Glutamatergic neuron (in vitro differentiated cells): ENCODE measurements at regions not wholly inside any gene's neighbourhood (a gene's known extent, or its start where the extent isn't known, plus 50 kb on each side); places are given as distances from the start of the nearest gene placed in this dataset.

ENCODE experiments used
- DNase-seq: peaks from one replicate; pipeline ENCODE4 v3.0.0; 2022
- H3K27ac Mint-ChIP-seq: one replicate; pipeline ENCODE4 v1.8.0; 2020; ENCODE audit warnings: mild to moderate bottlenecking, mixed read lengths, inconsistent platforms; ENCODE audit not compliant: unreplicated experiment
- H3K27me3 Mint-ChIP-seq: one replicate; pipeline ENCODE4 v1.8.0; 2020; ENCODE audit warnings: mild to moderate bottlenecking, moderate library complexity, mixed read lengths, inconsistent platforms; ENCODE audit not compliant: unreplicated experiment
- H3K36me3 Mint-ChIP-seq: one replicate; pipeline ENCODE4 v1.8.0; 2020; ENCODE audit warnings: mild to moderate bottlenecking, mixed read lengths, inconsistent platforms; ENCODE audit not compliant: unreplicated experiment
- H3K4me1 Mint-ChIP-seq: one replicate; pipeline ENCODE4 v1.8.0; 2020; ENCODE audit warnings: mild to moderate bottlenecking, low read depth, mixed read lengths, inconsistent platforms; ENCODE audit not compliant: unreplicated experiment
- H3K4me3 Mint-ChIP-seq: one replicate; pipeline ENCODE4 v1.8.0; 2020; ENCODE audit warnings: mild to moderate bottlenecking, mixed read lengths, inconsistent platforms; ENCODE audit not compliant: unreplicated experiment
- H3K9me3 Mint-ChIP-seq: one replicate; pipeline ENCODE4 v1.8.0; 2020; ENCODE audit warnings: mild to moderate bottlenecking, moderate library complexity, mixed read lengths, inconsistent platforms; ENCODE audit not compliant: unreplicated experiment
- TF ChIP-seq, protein P1 (sequence below): fragments of 200-600 bp; sonication (generic); IDR thresholded peaks from one replicate; pipeline ENCODE4 v1.5.0; 2021; ENCODE audit not compliant: partially characterized antibody, unreplicated experiment

DNA sequence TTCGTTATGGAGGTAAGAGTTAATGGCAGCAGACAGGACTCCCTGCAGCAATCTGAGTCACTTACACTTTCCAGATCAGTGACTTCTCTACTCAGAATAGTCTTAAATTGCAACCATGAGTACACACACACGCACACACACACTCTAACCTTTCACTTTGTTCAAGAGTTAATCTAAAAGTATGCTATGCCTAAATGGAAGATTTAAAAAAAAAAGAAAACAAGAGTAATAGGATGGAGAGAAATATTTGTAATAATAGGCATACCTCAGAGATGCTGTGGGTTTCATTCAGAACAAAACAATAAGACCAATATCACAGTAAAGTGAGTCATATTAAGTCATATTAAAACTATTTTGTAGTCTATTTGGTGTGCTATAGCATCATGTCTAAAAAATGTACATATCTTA lies 969.1 kb upstream of the PCDH10 start:
- H3K27me3 Mint-ChIP-seq, result no peaks in the 10 kb centered on the region
- no peak overlapping the region for H3K27ac Mint-ChIP-seq
- H3K36me3 Mint-ChIP-seq, result no peaks in the 10 kb centered on the region
- H3K4me1 Mint-ChIP-seq, result no peaks in the 10 kb centered on the region
- H3K4me3 Mint-ChIP-seq, result no peak overlapping the region
- TF ChIP-seq, protein P1, sequence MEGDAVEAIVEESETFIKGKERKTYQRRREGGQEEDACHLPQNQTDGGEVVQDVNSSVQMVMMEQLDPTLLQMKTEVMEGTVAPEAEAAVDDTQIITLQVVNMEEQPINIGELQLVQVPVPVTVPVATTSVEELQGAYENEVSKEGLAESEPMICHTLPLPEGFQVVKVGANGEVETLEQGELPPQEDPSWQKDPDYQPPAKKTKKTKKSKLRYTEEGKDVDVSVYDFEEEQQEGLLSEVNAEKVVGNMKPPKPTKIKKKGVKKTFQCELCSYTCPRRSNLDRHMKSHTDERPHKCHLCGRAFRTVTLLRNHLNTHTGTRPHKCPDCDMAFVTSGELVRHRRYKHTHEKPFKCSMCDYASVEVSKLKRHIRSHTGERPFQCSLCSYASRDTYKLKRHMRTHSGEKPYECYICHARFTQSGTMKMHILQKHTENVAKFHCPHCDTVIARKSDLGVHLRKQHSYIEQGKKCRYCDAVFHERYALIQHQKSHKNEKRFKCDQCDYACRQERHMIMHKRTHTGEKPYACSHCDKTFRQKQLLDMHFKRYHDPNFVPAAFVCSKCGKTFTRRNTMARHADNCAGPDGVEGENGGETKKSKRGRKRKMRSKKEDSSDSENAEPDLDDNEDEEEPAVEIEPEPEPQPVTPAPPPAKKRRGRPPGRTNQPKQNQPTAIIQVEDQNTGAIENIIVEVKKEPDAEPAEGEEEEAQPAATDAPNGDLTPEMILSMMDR, result no peak
- no peaks in the 10 kb centered on the region for H3K9me3 Mint-ChIP-seq
- no peak for DNase-seq

DNA sequence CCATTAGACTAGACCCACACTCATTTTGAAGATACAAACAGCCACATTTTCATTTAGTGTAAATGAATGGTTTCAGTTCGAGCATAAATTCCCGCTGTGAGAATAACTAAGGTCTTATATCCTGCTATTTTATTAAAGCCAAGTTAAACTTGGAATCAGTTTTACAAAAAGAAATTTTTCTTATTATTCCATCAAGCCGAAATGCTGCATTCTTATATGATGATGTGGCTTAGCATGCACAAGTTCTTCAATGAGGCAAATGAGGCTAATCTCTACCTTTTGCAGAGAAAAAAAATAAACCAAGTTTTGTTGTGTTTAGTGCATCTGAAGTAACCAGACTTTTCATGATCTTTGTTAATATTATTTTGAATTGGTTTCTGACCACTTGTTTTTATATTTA lies 953.9 kb upstream of the PCDH10 start:
- no peak for DNase-seq
- no peaks in the 10 kb centered on the region for H3K4me1 Mint-ChIP-seq
- TF ChIP-seq, protein P1, result no peak
- H3K27ac Mint-ChIP-seq, result no peak overlapping the region
- no peak overlapping the region for H3K4me3 Mint-ChIP-seq
- H3K9me3 Mint-ChIP-seq, result peaks cover 2% of the 10 kb centered on the region
- no peaks in the 10 kb centered on the region for H3K27me3 Mint-ChIP-seq
- no peaks in the 10 kb centered on the region for H3K36me3 Mint-ChIP-seq

DNA sequence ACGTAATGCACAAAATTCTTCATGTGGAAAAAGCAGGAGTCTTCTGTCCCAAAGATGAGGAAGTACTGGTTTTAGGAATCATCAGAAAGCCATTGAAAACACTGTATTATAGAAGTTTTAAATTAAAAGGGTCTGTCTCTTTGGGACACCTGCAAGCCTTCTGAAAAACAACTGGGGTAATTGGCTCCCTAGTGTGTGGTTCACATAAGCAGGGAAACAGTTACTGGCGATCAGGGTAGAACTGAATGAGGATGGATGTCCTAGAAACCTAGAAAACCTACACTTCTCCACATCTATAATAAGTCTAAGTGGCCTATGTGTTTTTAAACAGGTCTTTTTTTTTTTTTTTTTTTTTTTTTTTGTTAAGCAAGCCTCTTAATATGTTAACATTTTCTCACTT lies 945.5 kb upstream of the PCDH10 start:
- Mint-ChIP-seq H3K9me3 (no peaks in the 10 kb centered on the region), H3K27ac (no peak overlapping the region), H3K27me3 (no peaks in the 10 kb centered on the region), H3K4me3 (no peak overlapping the region), H3K36me3 (no peaks in the 10 kb centered on the region), H3K4me1 (peaks cover 11% of the 10 kb centered on the region)
- TF ChIP-seq, protein P1, result no peak
- DNase-seq, result no peak

DNA sequence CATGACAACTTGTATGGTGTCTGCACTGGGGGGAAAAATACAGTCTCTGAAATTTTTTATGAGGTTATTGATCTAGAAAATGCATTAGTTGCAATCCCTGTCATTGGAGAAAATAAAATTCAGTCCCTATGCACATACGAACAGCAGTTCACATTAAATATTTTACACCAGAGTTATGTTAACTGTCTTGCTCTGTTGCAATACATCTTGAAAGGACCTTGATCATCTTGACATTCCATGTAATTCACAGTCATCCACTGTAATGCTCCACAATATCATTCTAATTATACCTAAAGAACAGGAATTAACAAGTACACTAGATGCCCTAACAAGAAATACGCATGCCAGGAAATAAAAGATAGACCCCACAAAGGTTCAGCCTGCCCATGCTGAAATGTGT lies 934.6 kb upstream of the PCDH10 start:
- TF ChIP-seq, protein P1, result no peak
- DNase-seq, result no peak
- Mint-ChIP-seq H3K9me3 (no peaks in the 10 kb centered on the region), H3K27ac (no peak overlapping the region), H3K4me1 (no peaks in the 10 kb centered on the region), H3K36me3 (no peaks in the 10 kb centered on the region), H3K27me3 (no peaks in the 10 kb centered on the region), H3K4me3 (no peak overlapping the region)

DNA sequence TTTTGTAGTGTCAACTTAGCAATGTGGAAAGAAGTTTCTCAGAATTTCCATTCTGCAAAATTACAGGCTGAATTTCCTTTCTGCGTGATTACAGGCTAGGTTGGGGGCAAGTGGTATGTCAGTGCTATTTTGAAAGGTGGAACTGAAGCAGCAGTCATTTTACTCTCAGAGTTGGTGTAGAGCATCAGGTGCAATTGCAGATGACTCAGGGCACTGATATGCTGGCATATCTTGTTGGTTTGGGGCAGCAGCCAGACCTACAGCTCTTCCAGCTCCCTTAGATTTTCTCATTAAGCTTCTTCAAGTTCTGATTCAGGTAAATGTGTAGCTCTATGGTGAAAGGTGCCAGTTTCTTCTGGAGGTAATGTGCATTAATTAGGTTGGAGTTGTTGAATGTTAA lies 930.7 kb upstream of the PCDH10 start:
- TF ChIP-seq, protein P1, result no peak
- no peaks in the 10 kb centered on the region for H3K27me3 Mint-ChIP-seq
- DNase-seq, result no peak
- H3K4me3 Mint-ChIP-seq, result no peak overlapping the region
- H3K27ac Mint-ChIP-seq, result no peak overlapping the region
- H3K4me1 Mint-ChIP-seq, result no peaks in the 10 kb centered on the region
- H3K36me3 Mint-ChIP-seq, result no peaks in the 10 kb centered on the region
- H3K9me3 Mint-ChIP-seq, result peaks cover 3% of the 10 kb centered on the region
